OCI-LY1 (cell line): ENCODE measurements at regions not wholly inside any gene's neighbourhood (a gene's known extent, or its start where the extent isn't known, plus 50 kb on each side); places are given as distances from the start of the nearest gene placed in this dataset.

Experiments
- H2AFZ ChIP-seq: fragments of 200-600 bp; sonication (generic), shearing (Covaris generic); 2 replicates; pipeline ENCODE4 v1.6.0; 2014; ENCODE audit warnings: antibody characterized with exemption, mild to moderate bottlenecking, low read length
- H3F3A ChIP-seq: fragments of 200-600 bp; sonication (generic), shearing (Covaris generic); 2 replicates; pipeline ENCODE4 v1.6.0; 2014; ENCODE audit warnings: mild to moderate bottlenecking, antibody characterized with exemption, low read length, moderate library complexity; ENCODE audit not compliant: insufficient read depth
- H3K27ac ChIP-seq: fragments of 200-600 bp; sonication (generic); 2 replicates; pipeline ENCODE4 v1.5.1; 2014; ENCODE audit warnings: low read length, mixed run types, mild to moderate bottlenecking, low read depth; ENCODE audit not compliant: poor library complexity, severe bottlenecking
- H3K27me3 ChIP-seq: fragments of 200-600 bp; sonication (generic); 2 replicates; pipeline ENCODE4 v1.6.0; 2014; ENCODE audit warnings: antibody characterized with exemption, mild to moderate bottlenecking, low read length, moderate library complexity; ENCODE audit not compliant: insufficient read depth
- H3K36me3 ChIP-seq: fragments of 200-600 bp; sonication (generic); 2 replicates; pipeline ENCODE4 v1.6.1; 2014; ENCODE audit warnings: mild to moderate bottlenecking, antibody characterized with exemption, low read length, moderate library complexity, mixed read lengths; ENCODE audit not compliant: insufficient read depth
- H3K4me1 ChIP-seq: fragments of 200-600 bp; sonication (generic); 2 replicates; pipeline ENCODE4 v1.5.1; 2014; ENCODE audit warnings: mild to moderate bottlenecking, low read length, moderate library complexity; ENCODE audit not compliant: insufficient read depth, severe bottlenecking
- H3K4me2 ChIP-seq: fragments of 200-600 bp; sonication (generic), shearing (Covaris generic); 2 replicates; pipeline ENCODE4 v1.6.1; 2014; ENCODE audit warnings: low read length
- H3K4me3 ChIP-seq: fragments of 200-600 bp; sonication (generic); 2 replicates; pipeline ENCODE4 v1.5.1; 2014; ENCODE audit warnings: low read length, low read depth, mild to moderate bottlenecking, mixed read lengths; ENCODE audit not compliant: poor library complexity, severe bottlenecking
- H3K79me2 ChIP-seq: fragments of 200-600 bp; shearing (Covaris generic); 2 replicates; pipeline ENCODE4 v1.6.1; 2016; ENCODE audit warnings: mixed run types, low read length, mixed read lengths; ENCODE audit not compliant: insufficient read depth
- H3K9ac ChIP-seq: fragments of 200-600 bp; sonication (generic), shearing (Covaris generic); 2 replicates; pipeline ENCODE4 v1.6.1; 2014; ENCODE audit warnings: mild to moderate bottlenecking, low read length, mixed read lengths
- H3K9me2 ChIP-seq: fragments of 200-600 bp; sonication (generic), shearing (Covaris generic); 2 replicates; pipeline ENCODE4 v1.6.1; 2014; ENCODE audit warnings: low read depth, mild to moderate bottlenecking, low read length, mixed read lengths
- H3K9me3 ChIP-seq: fragments of 200-600 bp; shearing (Covaris generic); 2 replicates; pipeline ENCODE4 v1.6.1; 2014; ENCODE audit warnings: low read length, mixed read lengths
- H4K20me1 ChIP-seq: fragments of 200-600 bp; sonication (generic), shearing (Covaris generic); 2 replicates; pipeline ENCODE4 v1.6.0; 2016; ENCODE audit warnings: mild to moderate bottlenecking, low read length; ENCODE audit not compliant: insufficient read depth
- CTCF ChIP-seq: fragments of 200-600 bp; sonication (generic), shearing (Covaris generic); IDR thresholded peaks from 2 replicates; pipeline ENCODE4 v1.5.1; 2017; ENCODE audit warnings: mild to moderate bottlenecking, antibody characterized with exemption, low read length, moderate library complexity, mixed read lengths
- EZH2 ChIP-seq: fragments of 200-600 bp; sonication (generic), shearing (Covaris generic); IDR thresholded peaks from 2 replicates; pipeline ENCODE4 v1.8.0; 2017; ENCODE audit warnings: borderline replicate concordance, mixed run types, mild to moderate bottlenecking, antibody characterized with exemption, low read length, moderate library complexity, mixed read lengths

GRCh38 chr16:85369741-85370528 lies 243.2 kb upstream of the GSE1 start:
- Histone ChIP-seq H3K27ac (no peak overlapping the region), H4K20me1 (no peaks in the 10 kb centered on the region), H3K36me3 (no peaks in the 10 kb centered on the region), H3K9me3 (no peaks in the 10 kb centered on the region), H3K4me1 (no peaks in the 10 kb centered on the region), H3K9ac (no peak overlapping the region), H3F3A (no peaks in the 10 kb centered on the region), H3K4me2 (no peak overlapping the region), H3K27me3 (no peaks in the 10 kb centered on the region; the same call in 1 of the 2 replicates), H2AFZ (no peak overlapping the region), H3K79me2 (no peaks in the 10 kb centered on the region), H3K9me2 (no peaks in the 10 kb centered on the region), H3K4me3 (no peak overlapping the region)
- TF ChIP-seq EZH2 (no peak), CTCF (peak; percentile 78)

GRCh38 chr16:85370543-85370880 lies 242.6 kb upstream of the GSE1 start:
- Histone ChIP-seq H3K27ac (no peak overlapping the region), H3K9ac (no peak overlapping the region)

GRCh38 chr16:85370881-85371651 lies 242.1 kb upstream of the GSE1 start:
- H3K9me3 ChIP-seq = no peaks in the 10 kb centered on the region
- no peaks in the 10 kb centered on the region for H3K79me2 ChIP-seq
- no peak overlapping the region for H3K4me3 ChIP-seq
- H3F3A ChIP-seq = no peaks in the 10 kb centered on the region
- H3K27ac ChIP-seq = no peak overlapping the region
- H3K27me3 ChIP-seq = no peaks in the 10 kb centered on the region; the same call in 1 of the 2 replicates
- no peaks in the 10 kb centered on the region for H4K20me1 ChIP-seq
- no peaks in the 10 kb centered on the region for H3K4me1 ChIP-seq
- TF ChIP-seq CTCF = no peak
- no peak for TF ChIP-seq EZH2
- H3K9me2 ChIP-seq = no peaks in the 10 kb centered on the region
- no peaks in the 10 kb centered on the region for H3K36me3 ChIP-seq
- H2AFZ ChIP-seq = no peak overlapping the region
- no peak overlapping the region for H3K9ac ChIP-seq
- no peak overlapping the region for H3K4me2 ChIP-seq

More at GRCh38 chr16:85370543-85370880, 242.6 kb upstream of the GSE1 start:
- Histone ChIP-seq H4K20me1 (no peaks in the 10 kb centered on the region), H3F3A (no peaks in the 10 kb centered on the region), H3K4me2 (no peak overlapping the region), H3K4me3 (no peak overlapping the region), H3K79me2 (no peaks in the 10 kb centered on the region), H3K4me1 (no peaks in the 10 kb centered on the region), H2AFZ (no peak overlapping the region), H3K36me3 (no peaks in the 10 kb centered on the region), H3K27me3 (no peaks in the 10 kb centered on the region; the same call in 1 of the 2 replicates), H3K9me3 (no peaks in the 10 kb centered on the region), H3K9me2 (no peaks in the 10 kb centered on the region)
- TF ChIP-seq EZH2 = no peak
- TF ChIP-seq CTCF = no peak
